ENCODE measurements at regions not wholly inside any gene's neighbourhood (a gene's known extent, or its start where the extent isn't known, plus 50 kb on each side); places are given as distances from the start of the nearest gene placed in this dataset.

- DNase-seq (ENCODE audit: low read depth), result no peak
- no peak overlapping the region for H3K4me3 ChIP-seq (ENCODE audit: low read depth, low read length)
- no peak for TF ChIP-seq CTCF (IDR thresholded peaks at IDR 0.05; ENCODE audit: insufficient read depth, low read depth, low read length, missing control alignments)
These were observed 204.8 kb downstream of the KLF12 start for GRCh38 chr13:73929287-73929932.

- TF ChIP-seq CTCF (IDR thresholded peaks at IDR 0.05; ENCODE audit: insufficient read depth, low read depth, low read length, missing control alignments), result no peak
- H3K4me3 ChIP-seq (ENCODE audit: low read depth, low read length), result no peak overlapping the region
- peak; percentile 64 for DNase-seq (ENCODE audit: low read depth)
These were observed 209.6 kb downstream of the KLF12 start for GRCh38 chr13:73924607-73925006.

- TF ChIP-seq CTCF (IDR thresholded peaks at IDR 0.05; ENCODE audit: insufficient read depth, low read depth, low read length, missing control alignments), result no peak
- DNase-seq (ENCODE audit: low read depth), result no peak
- H3K4me3 ChIP-seq (ENCODE audit: low read depth, low read length), result no peak overlapping the region
These were observed 211.5 kb downstream of the KLF12 start for GRCh38 chr13:73922493-73923393.

GRCh38 chr13:73918691-73919090 is 215.5 kb downstream of the KLF12 start:
- DNase-seq (ENCODE audit: low read depth), result no peak
- no peak for TF ChIP-seq CTCF (IDR thresholded peaks at IDR 0.05; ENCODE audit: insufficient read depth, low read depth, low read length, missing control alignments)
- no peak overlapping the region for H3K4me3 ChIP-seq (ENCODE audit: low read depth, low read length)

- no peak for TF ChIP-seq CTCF (IDR thresholded peaks at IDR 0.05; ENCODE audit: insufficient read depth, low read depth, low read length, missing control alignments)
- no peak overlapping the region for H3K4me3 ChIP-seq (ENCODE audit: low read depth, low read length)
- peak; percentile 37 for DNase-seq (ENCODE audit: low read depth)
These were observed 220.3 kb downstream of the KLF12 start for GRCh38 chr13:73913751-73914518.

- TF ChIP-seq CTCF (IDR thresholded peaks at IDR 0.05; ENCODE audit: insufficient read depth, low read depth, low read length, missing control alignments), result no peak
- DNase-seq (ENCODE audit: low read depth), result no peak
- no peak overlapping the region for H3K4me3 ChIP-seq (ENCODE audit: low read depth, low read length)
These were observed 221.0 kb downstream of the KLF12 start for GRCh38 chr13:73913079-73913740.

Measured in GM12865 (cell line).